Activated CD4-positive, alpha-beta T cell treated with anti-CD3 and anti-CD28 coated beads, Interleukin-2, amount 50 U/mL, for 48 hours (primary cell): ENCODE measurements at regions not wholly inside any gene's neighbourhood (a gene's known extent, or its start where the extent isn't known, plus 50 kb on each side); places are given as distances from the start of the nearest gene placed in this dataset.

Experiments used
- DNase-seq, 2 experiments: peaks; one replicate each; pipeline ENCODE4 v3.0.0-alpha.2; 2020

DNA sequence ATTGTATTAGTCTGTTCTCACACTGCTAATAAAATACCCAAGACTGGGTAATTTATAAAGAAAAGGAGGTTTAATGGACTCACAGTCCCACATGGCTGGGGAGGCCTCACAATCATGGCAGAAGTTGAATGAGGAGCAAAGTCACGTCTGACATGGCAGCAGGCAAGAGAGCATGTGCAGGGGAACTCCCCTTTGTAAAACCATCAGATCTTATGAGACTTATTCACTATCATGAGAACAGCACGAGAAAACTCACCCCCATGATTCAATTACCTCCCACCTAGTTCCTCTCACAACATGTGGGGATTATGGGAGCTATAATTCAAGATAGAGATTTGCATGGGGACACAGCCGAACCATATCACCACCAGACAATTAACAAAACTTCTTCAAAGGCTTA is 84.4 kb upstream of the ANKRD1 start:
- peak in 1 of 2 experiments; percentile 34 for DNase-seq

- peak; percentile 65 to 73 for DNase-seq
Measured at GRCh38 chr10:91006001-91006751, 85.3 kb upstream of the ANKRD1 start.

DNA sequence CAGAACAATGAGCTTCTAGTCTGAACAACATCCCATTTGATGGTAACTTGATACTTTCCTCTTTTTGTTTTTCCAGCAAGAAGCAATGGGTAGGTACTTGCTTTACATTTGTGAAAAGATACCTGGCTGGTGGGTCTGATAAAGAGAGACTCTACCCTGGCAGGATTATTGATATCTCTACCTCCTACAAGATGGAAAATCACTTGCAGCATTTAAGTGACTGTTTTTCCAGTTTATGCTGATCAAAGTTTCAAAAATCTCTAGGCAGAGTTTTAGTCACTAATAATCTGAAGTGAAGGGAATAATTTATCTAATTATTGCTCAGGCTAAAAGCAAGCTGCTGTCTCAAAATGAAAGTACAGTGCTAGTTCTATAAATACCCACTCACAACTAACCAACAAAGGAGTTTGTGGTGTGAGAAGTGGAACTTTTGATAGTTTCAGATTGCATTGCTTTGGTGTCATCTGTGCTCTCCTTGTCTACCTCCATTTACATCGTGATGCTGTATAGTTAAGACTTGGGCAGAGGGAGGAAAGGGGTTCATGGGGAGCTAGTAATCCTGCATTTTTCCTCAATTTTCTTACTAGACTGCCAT is 86.0 kb upstream of the ANKRD1 start:
- DNase-seq, result no peak

DNA sequence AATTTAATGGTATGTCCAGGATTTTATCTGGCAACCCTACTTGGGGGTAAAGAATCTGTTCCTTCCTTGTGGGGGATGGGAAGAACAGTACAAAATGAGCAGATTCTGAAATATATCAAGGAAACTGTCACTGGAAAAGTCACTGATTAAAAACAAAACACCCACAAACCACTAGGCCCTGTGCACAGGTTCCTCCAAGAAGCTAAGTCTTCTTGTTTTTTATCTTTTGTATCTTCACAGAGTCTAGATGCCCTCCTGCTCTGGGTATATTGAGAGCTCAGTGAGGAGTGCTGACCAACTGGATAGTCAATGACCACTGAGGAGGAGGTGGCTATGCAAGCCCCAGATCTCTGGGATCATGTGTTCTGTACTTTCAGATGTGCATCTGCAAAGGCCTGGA is 86.8 kb upstream of the ANKRD1 start:
- DNase-seq, result no peak

DNA sequence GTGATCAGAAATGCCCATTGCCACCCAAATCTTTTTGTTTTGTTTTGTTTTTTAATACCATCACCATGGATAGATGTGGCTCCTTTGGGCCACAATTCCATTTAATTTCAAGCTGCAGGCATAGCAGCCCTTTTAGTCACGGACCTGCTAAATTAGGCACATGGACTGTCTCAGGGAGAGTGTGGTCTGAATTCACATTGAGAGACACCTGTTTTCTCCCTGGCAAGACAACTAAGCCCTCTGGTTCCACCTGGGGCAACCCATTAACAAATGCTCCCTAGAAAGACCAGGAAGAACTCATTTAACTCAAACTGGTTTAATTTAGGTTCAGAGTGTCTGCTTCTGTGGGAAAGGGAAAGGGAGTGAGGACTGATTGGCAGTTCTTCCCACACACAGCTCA is 88.2 kb upstream of the ANKRD1 start:
- no peak for DNase-seq

DNA sequence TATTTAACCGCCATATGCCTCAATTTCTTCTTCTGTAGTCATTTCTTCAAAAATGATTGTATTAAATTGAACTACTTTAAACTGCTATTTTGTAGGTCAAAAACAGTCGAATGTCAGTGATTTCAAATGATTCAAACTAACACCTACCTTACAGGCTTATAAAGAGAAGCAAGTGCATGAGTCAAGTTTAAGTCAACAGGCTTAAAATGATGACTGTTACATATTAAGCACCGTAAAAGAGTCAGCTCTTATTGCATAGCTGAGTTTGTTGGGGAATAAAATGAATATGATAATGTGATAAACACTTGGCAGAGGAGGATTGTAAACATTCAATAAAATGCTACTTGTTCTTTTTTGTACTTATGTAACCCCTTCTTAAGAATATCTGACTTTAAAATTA is 90.1 kb upstream of the ANKRD1 start:
- DNase-seq, result no peak

DNA sequence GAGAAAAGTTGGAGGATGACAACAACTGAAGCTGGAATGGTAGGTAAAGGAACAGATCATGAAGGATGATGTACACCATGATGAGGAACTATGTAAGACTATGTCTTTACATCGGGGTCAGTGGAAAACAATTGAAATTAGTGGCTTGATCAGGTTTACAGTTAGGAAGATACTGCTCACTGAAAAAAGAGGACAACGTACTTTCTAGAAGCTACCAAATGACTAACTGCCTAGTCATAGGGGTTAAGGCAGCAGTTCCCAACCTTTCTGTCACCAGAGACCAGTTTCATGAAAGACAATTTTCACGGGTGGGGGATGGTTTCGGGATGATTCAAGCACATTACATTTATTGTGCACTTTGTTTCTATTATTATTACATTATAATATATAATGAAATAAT is 91.6 kb upstream of the ANKRD1 start:
- DNase-seq, result no peak

DNA sequence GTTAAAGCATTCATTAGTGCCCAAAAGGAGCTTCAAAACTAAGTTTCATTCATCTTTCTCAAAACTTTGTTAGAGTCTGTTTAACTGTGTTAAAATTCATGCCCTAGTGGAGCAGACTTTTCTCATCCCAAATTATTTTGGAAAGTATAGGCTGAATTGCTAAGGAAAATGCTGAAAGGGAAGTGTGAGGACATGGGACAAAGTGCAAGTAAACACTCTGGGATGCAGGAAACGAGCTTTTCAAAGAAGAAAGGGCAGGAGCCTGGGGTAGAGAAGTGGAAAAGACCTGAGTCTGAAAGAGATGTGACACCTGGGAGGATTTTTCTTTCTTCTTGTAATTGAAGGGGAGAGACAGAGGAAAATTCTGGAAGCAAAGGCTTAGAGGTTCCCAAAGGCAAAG is 93.1 kb upstream of the ANKRD1 start:
- DNase-seq, result no peak

GRCh38 chr10:91017198-91017597 is 96.3 kb upstream of the ANKRD1 start:
- no peak for DNase-seq

DNA sequence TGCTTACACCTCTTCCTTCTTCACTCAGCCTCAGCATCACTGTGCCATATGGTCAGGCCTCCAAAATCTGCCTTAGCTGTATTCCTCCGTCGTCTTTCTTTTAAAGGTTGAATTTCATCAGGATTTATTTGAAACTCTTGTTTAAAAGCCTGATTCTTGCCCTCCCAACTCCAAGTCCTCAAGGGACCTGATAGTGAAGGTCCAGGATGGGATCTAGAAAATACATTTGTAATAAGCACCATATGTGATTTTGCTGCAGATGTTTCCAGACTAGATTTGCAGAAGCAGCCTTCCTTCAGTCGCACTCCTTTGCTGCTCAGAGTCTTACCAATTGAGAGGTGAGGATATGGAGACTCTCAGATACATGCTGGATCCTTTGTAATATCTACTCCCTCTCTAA is 101.0 kb upstream of the ANKRD1 start:
- no peak for DNase-seq

- no peak for DNase-seq
Measured at GRCh38 chr10:91022390-91022789, 101.5 kb upstream of the ANKRD1 start.

- DNase-seq, result no peak
Measured at GRCh38 chr10:91022924-91023699, 102.2 kb upstream of the ANKRD1 start.

GRCh38 chr10:91023700-91024398 is 103.0 kb upstream of the ANKRD1 start:
- no peak for DNase-seq

GRCh38 chr10:91024541-91024940 is 103.7 kb upstream of the ANKRD1 start:
- DNase-seq, result no peak

GRCh38 chr10:91032611-91033206 is 111.8 kb upstream of the ANKRD1 start:
- DNase-seq, result no peak

- no peak for DNase-seq
Measured at GRCh38 chr10:91033324-91033950, 112.5 kb upstream of the ANKRD1 start.

DNA sequence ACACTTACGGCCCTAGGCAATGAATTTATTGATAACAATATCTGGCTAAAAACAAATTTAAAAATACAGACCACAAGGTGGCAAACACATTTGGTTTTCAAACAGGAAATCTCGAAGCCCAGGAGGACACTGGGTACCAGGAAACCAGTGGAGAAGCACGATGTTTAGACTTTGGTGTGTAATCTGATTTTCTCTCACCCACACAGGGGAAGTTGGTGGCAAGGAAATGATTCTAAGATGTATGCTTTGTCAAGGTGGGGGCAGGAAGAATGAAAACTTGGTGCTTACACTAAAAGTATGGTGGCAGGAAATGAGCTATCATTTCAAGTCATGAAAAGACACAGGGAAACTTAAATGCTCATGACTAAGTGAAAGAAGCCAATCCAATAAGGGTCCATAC is 113.2 kb upstream of the ANKRD1 start:
- DNase-seq, result peak in 1 of 2 experiments; percentile 4

- DNase-seq, result no peak
Measured at GRCh38 chr10:91034494-91035159, 113.7 kb upstream of the ANKRD1 start.

DNA sequence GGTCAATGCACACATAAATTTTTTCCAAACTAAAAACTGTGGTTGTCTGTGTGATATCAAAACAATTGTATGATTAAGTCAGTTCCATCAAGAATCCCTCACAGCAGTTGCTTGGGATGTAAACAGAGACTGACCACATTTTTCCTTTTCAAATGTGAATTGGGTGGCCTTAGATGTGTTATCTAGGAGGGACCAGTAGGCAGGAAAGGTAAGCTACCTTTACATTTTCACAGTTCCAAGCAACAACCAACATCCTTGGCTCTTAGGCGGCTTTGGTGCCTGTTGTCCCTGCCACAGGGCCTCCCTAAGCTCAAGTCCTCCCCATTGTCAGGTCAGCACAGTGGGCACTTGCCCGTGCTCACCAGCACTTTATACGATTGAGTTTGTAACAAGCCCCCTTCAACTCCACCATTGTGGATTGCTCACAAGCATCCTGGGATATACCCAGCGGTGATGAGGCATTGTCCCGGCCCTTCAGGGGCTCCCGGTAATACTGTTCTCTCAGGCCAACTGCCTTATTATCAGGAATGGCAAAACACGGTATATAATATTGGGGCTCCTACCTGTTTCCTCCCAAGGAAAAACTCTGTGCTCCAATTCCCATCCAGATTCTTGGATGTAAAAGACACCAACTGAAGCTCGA is 114.9 kb upstream of the ANKRD1 start:
- DNase-seq, result no peak

DNA sequence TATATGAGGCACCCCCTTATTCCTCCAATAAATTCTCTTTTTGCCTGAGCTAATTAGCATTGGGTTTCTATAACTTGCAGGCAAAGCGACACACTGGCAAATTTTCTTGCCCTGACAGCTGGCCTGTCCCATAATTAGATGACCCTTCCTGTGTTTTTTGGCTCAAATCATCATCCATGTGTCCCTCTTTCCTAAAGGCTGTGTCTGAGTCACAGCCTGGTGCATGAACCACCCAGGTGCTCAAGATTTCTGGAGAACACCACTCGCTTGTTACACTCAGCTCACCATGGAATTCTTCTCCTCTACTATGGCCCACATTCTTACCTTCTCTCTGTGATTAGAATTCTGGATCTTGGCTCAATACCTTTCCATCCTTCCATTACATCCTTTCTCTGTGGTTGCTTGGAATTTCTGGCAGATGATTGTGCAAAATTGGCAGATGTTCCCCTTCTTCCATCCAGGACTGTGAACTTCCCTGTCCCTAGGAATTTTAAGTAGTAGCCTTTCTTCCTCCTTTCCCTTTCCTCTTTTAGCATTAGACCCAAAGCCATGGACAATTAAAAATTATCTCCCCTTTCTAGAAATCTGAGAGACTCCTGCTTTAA is 116.0 kb upstream of the ANKRD1 start:
- no peak for DNase-seq

- DNase-seq, result no peak
Measured at GRCh38 chr10:91038971-91039370, 118.1 kb upstream of the ANKRD1 start.
